Tibial artery (tissue), 4 donors: ENCODE measurements at regions not wholly inside any gene's neighbourhood (a gene's known extent, or its start where the extent isn't known, plus 50 kb on each side); places are given as distances from the start of the nearest gene placed in this dataset.
A peak's percentile ranks its signal among the peaks of the same experiment; 100 is the strongest.

Source experiments
- DNase-seq, 2 donors: peaks; one replicate each; pipeline ENCODE4 v3.0.0-alpha.2; 2019
- H3K27ac ChIP-seq, 2 donors: fragments of 200-600 bp; sonication (generic) in 1 of 2; 1 replicate in 1 of 2; 2 replicates in 1 of 2; pipeline ENCODE4 v1.5.1; 2018 to 2019; ENCODE audit warnings: mild to moderate bottlenecking in 1 of 2
- H3K27me3 ChIP-seq, 2 donors: fragments of 200-600 bp; sonication (generic) in 1 of 2; one replicate each; pipeline versions ENCODE4 v1.5.1 to v1.6.0; 2016 to 2019
- H3K36me3 ChIP-seq, 3 donors: fragments of 200-600 bp; sonication (generic) in 2 of 3; one replicate each; pipeline ENCODE4 v1.5.1; 2016 to 2019; ENCODE audit warnings: mild to moderate bottlenecking in 2 of 3
- H3K4me1 ChIP-seq, 4 donors: fragments of 200-600 bp; sonication (generic) in 2 of 4; 1 replicate in 3 of 4; 2 replicates in 1 of 4; pipeline ENCODE4 v1.5.1; 2016 to 2019
- H3K4me3 ChIP-seq, 2 donors: fragments of 200-600 bp; sonication (generic) in 1 of 2; 1 replicate in 1 of 2; 2 replicates in 1 of 2; pipeline ENCODE4 v1.5.1; 2018 to 2019; ENCODE audit warnings: mild to moderate bottlenecking in 2 of 2
- H3K9me3 ChIP-seq, 3 donors: fragments of 200-600 bp; sonication (generic) in 1 of 3; one replicate each; pipeline ENCODE4 v1.5.1; 2016 to 2019
- CTCF ChIP-seq, 2 experiments: fragments of 200-600 bp in 1 of 2; fragments of 450-650 bp in 1 of 2; IDR thresholded peaks; one replicate each; pipeline ENCODE4 v1.5.1; 2017 to 2019; ENCODE audit warnings: antibody characterized with exemption in 2 of 2, mild to moderate bottlenecking in 1 of 2, moderate library complexity in 1 of 2
- intact Hi-C: fragments of 100-400 bp; cut with DNase I; formaldehyde crosslinking; loops from one replicate; pipeline ENCODE4 v1.15.0; 2023; ENCODE audit warnings: low total_unique reads

- H3K4me1 ChIP-seq: no peaks in the 10 kb centered on the region
- no peaks in the 10 kb centered on the region for H3K27me3 ChIP-seq
- TF ChIP-seq CTCF (IDR thresholded peaks at IDR 0.05): no peak
- H3K4me3 ChIP-seq: no peak overlapping the region
- H3K36me3 ChIP-seq: no peaks in the 10 kb centered on the region
- no peak overlapping the region for H3K27ac ChIP-seq
- DNase-seq: no peak
- H3K9me3 ChIP-seq: no peaks in the 10 kb centered on the region
- intact Hi-C loops: no loop called here
Observed at GRCh38 chr9:81468084-81468595, 221.2 kb downstream of the TLE1 start.

- Histone ChIP-seq H3K27me3 (no peaks in the 10 kb centered on the region), H3K9me3 (no peaks in the 10 kb centered on the region), H3K4me1 (no peaks in the 10 kb centered on the region), H3K27ac (no peak overlapping the region), H3K36me3 (no peaks in the 10 kb centered on the region), H3K4me3 (no peak overlapping the region)
- intact Hi-C loops: no loop called here
- TF ChIP-seq CTCF (IDR thresholded peaks at IDR 0.05): no peak
- no peak for DNase-seq
Observed at GRCh38 chr9:81466981-81467380, 222.4 kb downstream of the TLE1 start.

GRCh38 chr9:81465468-81466011 is 223.8 kb downstream of the TLE1 start:
- Histone ChIP-seq H3K27ac (no peak overlapping the region), H3K36me3 (no peaks in the 10 kb centered on the region), H3K4me3 (no peak overlapping the region), H3K4me1 (no peaks in the 10 kb centered on the region), H3K9me3 (no peaks in the 10 kb centered on the region), H3K27me3 (no peaks in the 10 kb centered on the region)
- TF ChIP-seq CTCF (IDR thresholded peaks at IDR 0.05): peak in 1 of 2 experiments; percentile 9
- intact Hi-C loops: no loop called here
- DNase-seq: no peak

GRCh38 chr9:81462801-81463200 is 226.5 kb downstream of the TLE1 start:
- DNase-seq: no peak
- Histone ChIP-seq H3K4me1 (no peaks in the 10 kb centered on the region), H3K9me3 (no peaks in the 10 kb centered on the region), H3K36me3 (no peaks in the 10 kb centered on the region), H3K4me3 (no peak overlapping the region), H3K27ac (no peak overlapping the region), H3K27me3 (no peaks in the 10 kb centered on the region)
- intact Hi-C loops: no loop called here
- no peak for TF ChIP-seq CTCF (IDR thresholded peaks at IDR 0.05)

- TF ChIP-seq CTCF (IDR thresholded peaks at IDR 0.05): no peak
- no peaks in the 10 kb centered on the region for H3K27me3 ChIP-seq
- H3K27ac ChIP-seq: no peak overlapping the region
- H3K9me3 ChIP-seq: no peaks in the 10 kb centered on the region
- intact Hi-C loops: no loop called here
- peaks cover 0 to 5% (median 0%) of the 10 kb centered on the region in 4 donors for H3K4me1 ChIP-seq
- no peaks in the 10 kb centered on the region for H3K36me3 ChIP-seq
- H3K4me3 ChIP-seq: no peak overlapping the region
- no peak for DNase-seq
Observed at GRCh38 chr9:81461196-81461595, 228.2 kb downstream of the TLE1 start.

GRCh38 chr9:81460693-81461092 is 228.7 kb downstream of the TLE1 start:
- H3K4me3 ChIP-seq: no peak overlapping the region
- H3K36me3 ChIP-seq: no peaks in the 10 kb centered on the region
- no peak overlapping the region for H3K27ac ChIP-seq
- intact Hi-C loops: no loop called here
- H3K27me3 ChIP-seq: no peaks in the 10 kb centered on the region
- H3K9me3 ChIP-seq: no peaks in the 10 kb centered on the region
- peaks cover 0 to 7% (median 0%) of the 10 kb centered on the region in 4 donors for H3K4me1 ChIP-seq
- DNase-seq: no peak
- no peak for TF ChIP-seq CTCF (IDR thresholded peaks at IDR 0.05)
